Amniotic epithelial cell (primary cell): ENCODE measurements at regions not wholly inside any gene's neighbourhood (a gene's known extent, or its start where the extent isn't known, plus 50 kb on each side); places are given as distances from the start of the nearest gene placed in this dataset.
"Not testable (repeated sequence)": the region's sequence is repeated elsewhere in the genome, so short reads cannot be mapped to it uniquely, and the experiment has no call there.

Experiments used
- DNase-seq: peaks from one replicate; pipeline ENCODE4 v3.0.0-alpha.2; 2010; ENCODE audit warnings: low read depth

- DNase-seq: no peak
Observed at GRCh38 chr5:136621743-136622142, 256.4 kb upstream of the TRPC7 start.

- DNase-seq: no peak
Observed at GRCh38 chr5:136620621-136621020, 255.3 kb upstream of the TRPC7 start.

GRCh38 chr5:136620016-136620419, 254.7 kb upstream of the TRPC7 start:
- peak; percentile 94 for DNase-seq

GRCh38 chr5:136619556-136619955, 254.2 kb upstream of the TRPC7 start:
- DNase-seq: peak; percentile 23

GRCh38 chr5:136615251-136616119, 250.1 kb upstream of the TRPC7 start:
- no peak for DNase-seq

GRCh38 chr5:136613230-136613629, 247.9 kb upstream of the TRPC7 start:
- peak; percentile 29 for DNase-seq

- peak; percentile 36 for DNase-seq
Observed at GRCh38 chr5:136605638-136606037, 240.3 kb upstream of the TRPC7 start.

- DNase-seq: no peak
Observed at GRCh38 chr5:136600306-136600705, 235.0 kb upstream of the TRPC7 start.

- peak; percentile 55 for DNase-seq
Observed at GRCh38 chr5:136598802-136599404, 233.6 kb upstream of the TRPC7 start.

GRCh38 chr5:136594416-136594815, 229.1 kb upstream of the TRPC7 start:
- DNase-seq: no peak

GRCh38 chr5:136590581-136590980, 225.2 kb upstream of the TRPC7 start:
- no peak for DNase-seq

GRCh38 chr5:136586196-136586595, 220.9 kb upstream of the TRPC7 start:
- no peak for DNase-seq

- DNase-seq: no peak
Observed at GRCh38 chr5:136584474-136584873, 219.1 kb upstream of the TRPC7 start.

- no peak for DNase-seq
Observed at GRCh38 chr5:136579238-136579637, 213.9 kb upstream of the TRPC7 start.

GRCh38 chr5:136569875-136570274, 204.5 kb upstream of the TRPC7 start:
- DNase-seq: not testable (repeated sequence)

- not testable (repeated sequence) for DNase-seq
Observed at GRCh38 chr5:136565457-136565856, 200.1 kb upstream of the TRPC7 start.

GRCh38 chr5:136565050-136565449, 199.7 kb upstream of the TRPC7 start:
- DNase-seq: not testable (repeated sequence)

- not testable (repeated sequence) for DNase-seq
Observed at GRCh38 chr5:136564431-136564830, 199.1 kb upstream of the TRPC7 start.

GRCh38 chr5:136563489-136563888, 198.1 kb upstream of the TRPC7 start:
- no peak for DNase-seq

- DNase-seq: no peak
Observed at GRCh38 chr5:136560126-136560525, 194.8 kb upstream of the TRPC7 start.

GRCh38 chr5:136559651-136560050, 194.3 kb upstream of the TRPC7 start:
- DNase-seq: no peak

GRCh38 chr5:136547096-136547495, 181.8 kb upstream of the TRPC7 start:
- not testable (repeated sequence) for DNase-seq

- DNase-seq: not testable (repeated sequence)
Observed at GRCh38 chr5:136546441-136546840, 181.1 kb upstream of the TRPC7 start.
